Posterior vena cava (tissue), 2 donors: ENCODE measurements at regions not wholly inside any gene's neighbourhood (a gene's known extent, or its start where the extent isn't known, plus 50 kb on each side); places are given as distances from the start of the nearest gene placed in this dataset.
"Not testable (repeated sequence)": the region's sequence is repeated elsewhere in the genome, so short reads cannot be mapped to it uniquely, and the experiment has no call there.

Experiments
- DNase-seq: peaks from one replicate; pipeline ENCODE4 v3.0.0-alpha.2; 2020; ENCODE audit warnings: low spot score
- intact Hi-C, 2 donors: fragments of 100-400 bp; cut with DNase I; formaldehyde crosslinking; loops; one replicate each; pipeline versions ENCODE4 v1.14.1 to v1.14.2; 2022 to 2023
- donor health status: DM: yes; HTN: yes; CAD: no.
- donor health status: DM: yes; HTN: yes; CAD: no.

- intact Hi-C loops, result no loop called here
- no peak for DNase-seq
Measured at GRCh38 chr17:63275971-63276745, 169.9 kb downstream of the CYB561 start.

- no peak for DNase-seq
- intact Hi-C loops, result no loop called here
Measured at GRCh38 chr17:63276821-63277220, 169.3 kb downstream of the CYB561 start.

DNA sequence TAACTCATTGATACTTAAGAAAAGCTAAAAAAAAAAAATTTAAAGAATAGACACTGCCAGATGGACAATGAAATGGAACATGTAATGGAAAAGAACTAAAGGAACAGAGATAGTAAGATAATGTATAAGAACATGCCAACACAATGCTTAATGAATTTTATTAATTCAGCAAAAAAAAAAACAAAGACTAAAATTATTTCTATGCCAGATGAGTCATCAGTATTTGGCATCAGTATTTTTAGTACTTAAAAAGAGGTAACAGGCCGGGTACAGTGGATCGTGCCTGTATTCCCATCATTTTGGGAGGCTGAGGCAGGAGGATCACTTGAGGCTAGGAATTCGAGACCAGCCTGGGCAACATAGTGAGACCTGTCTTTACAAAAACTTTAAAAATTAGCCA, 168.5 kb downstream of the CYB561 start:
- intact Hi-C loops, result no loop called here

DNA sequence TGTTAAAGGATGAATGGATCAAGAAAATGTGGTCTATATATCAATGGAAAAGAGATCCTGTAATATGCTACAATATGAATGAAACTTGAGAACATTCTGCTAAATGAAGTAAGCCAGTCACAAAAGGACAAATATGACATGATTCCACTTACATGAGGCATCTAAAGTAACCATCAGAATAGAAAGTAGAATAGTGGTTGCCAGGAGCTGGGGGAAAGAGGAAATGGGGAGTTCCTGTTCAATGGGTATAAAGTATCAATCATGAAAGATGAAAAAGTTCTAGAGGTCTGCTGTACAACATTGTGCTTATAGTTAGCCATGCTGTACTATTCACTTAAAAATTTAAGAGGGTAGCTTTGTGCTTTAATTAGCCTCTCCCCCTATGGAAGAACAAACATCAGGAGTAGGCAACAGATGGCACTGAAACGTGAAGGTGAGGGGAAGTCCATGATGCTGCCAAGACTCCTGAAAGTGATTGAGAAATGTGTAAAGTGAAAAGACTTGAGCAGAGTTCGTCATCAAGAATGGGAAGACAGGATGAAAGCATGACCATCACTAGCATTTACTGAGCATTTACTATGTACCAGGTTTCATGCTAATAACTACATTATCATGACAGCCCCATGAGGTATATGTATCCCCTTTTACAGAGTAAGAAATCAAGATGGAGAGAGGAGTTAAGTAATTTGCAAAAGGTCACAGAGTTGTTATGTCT, 167.2 kb downstream of the CYB561 start:
- intact Hi-C loops, result no loop called here

More for the DNA sequence above, 168.5 kb downstream of the CYB561 start:
- DNase-seq, result no peak

DNA sequence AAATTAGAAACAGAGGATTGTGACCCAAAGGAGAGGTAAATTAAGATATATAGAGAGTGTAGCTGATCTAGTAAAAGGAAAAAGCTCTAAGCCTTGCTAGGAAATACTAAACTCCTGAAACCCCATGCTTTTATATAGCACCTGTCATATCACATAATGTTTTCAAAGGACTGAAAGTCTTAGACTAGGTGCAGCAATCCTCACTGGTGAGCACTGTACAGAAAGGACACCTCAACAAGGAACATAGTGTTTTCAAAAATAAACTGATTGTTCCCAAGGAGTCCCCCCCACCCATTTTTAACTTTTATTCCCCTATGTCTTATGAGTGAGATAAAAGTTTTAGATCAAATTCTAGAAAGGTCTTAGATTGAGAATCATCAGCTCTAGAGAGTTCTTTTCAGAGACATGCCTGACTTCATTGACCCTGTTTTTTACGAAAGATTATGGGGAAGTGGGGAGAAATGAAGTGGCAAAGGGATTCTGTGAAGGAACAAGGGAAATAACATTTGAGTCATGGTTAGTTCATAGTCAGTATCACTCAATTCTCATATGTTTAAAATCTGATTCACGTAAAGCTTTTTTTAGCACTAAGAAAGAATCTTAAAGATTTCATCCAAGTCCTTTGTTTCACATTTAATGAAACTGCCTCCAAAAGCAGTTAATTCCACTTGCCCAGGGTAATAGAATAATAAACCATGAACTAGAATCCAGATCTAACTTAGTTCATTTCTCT, 166.4 kb downstream of the CYB561 start:
- no peak for DNase-seq
- intact Hi-C loops, result no loop called here

More for the DNA sequence above, 167.2 kb downstream of the CYB561 start:
- DNase-seq, result no peak

GRCh38 chr17:63282455-63282854, 163.7 kb downstream of the CYB561 start:
- intact Hi-C loops, result no loop called here
- no peak for DNase-seq

- no peak for DNase-seq
- intact Hi-C loops, result no loop called here
Measured at GRCh38 chr17:63285551-63285950, 160.6 kb downstream of the CYB561 start.

DNA sequence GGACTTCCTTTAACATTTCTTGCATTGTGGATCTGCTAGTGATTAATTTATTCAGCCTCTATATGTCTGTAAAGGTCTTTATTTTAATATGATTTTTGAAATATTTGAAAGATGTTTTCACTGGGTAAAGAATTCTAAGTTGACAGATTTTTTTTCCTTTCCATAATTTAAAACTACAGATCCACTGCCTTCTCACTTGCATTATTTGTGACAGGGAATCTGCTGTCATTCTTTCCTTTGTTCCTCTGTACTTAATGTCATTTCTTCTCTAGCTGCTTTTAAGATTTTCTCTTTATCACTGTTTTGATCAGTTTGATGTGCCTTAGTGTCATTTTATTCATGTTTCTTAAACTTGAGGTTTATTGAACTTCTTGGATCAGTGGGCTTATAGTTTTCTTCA, 159.9 kb downstream of the CYB561 start:
- no peak for DNase-seq
- intact Hi-C loops, result no loop called here

- DNase-seq, intact Hi-C loops: not testable (repeated sequence)
Measured at GRCh38 chr17:63287006-63287405, 159.1 kb downstream of the CYB561 start.

GRCh38 chr17:63289931-63290330, 156.2 kb downstream of the CYB561 start:
- DNase-seq, result no peak
- intact Hi-C loops, result no loop called here

DNA sequence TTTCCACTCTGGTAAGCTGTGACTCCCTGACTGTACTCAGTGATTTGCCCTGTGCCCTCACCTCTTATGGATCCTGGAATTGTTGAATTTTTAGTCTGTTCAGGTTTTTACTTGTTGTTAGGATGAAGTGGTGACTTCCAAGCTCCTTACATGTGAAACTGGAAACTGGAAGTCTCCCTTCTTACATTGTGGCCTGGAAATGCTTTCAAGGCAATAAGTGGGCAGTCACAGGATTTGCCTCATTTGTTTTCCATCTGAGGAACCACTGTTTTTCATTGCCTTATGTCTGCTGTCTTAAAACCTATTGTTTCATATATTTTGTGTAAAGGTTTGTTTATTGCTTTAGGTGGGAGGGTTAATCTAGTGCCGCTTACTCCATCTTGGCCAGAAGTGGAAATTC, 155.8 kb downstream of the CYB561 start:
- no peak for DNase-seq
- intact Hi-C loops, result no loop called here

DNA sequence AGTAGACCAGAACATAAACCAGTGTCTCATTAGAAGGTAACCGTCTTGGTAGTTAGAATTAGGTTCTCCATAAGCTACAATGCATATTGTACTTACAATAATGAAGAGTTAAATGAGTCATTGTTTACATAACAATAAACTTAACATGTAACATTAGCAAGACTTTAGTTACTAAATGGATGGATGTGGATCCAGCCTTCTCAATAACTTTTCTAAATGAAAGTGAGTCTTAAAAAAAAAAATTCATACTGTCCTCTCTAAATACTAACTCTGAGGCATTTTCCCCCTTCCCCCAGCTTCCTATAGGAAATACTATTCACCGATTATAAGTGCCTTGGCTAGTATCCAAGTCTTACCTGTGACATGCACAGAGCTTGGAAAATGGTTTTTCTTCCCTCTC, 155.3 kb downstream of the CYB561 start:
- DNase-seq, result no peak
- intact Hi-C loops, result no loop called here

- intact Hi-C loops, result no loop called here
- no peak for DNase-seq
Measured at GRCh38 chr17:63291258-63291657, 154.8 kb downstream of the CYB561 start.

DNA sequence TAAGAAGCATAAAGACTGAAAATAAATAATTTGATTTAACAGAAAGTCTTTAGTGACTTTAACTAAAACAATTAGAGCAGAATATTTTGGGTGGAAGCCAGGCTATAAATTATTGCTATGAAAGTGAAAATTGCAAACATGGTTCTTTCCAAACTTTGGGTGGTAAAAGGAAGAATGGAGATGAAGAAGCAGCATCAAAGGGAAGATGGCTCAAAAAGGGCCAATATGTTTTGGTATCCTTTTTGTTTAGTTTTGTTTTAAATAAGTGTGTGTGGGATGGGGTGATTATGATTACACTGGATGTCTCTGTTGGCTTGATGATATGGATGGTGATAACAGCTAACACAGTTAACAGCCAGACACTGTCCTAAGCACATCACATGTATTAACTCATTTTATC, 153.7 kb downstream of the CYB561 start:
- intact Hi-C loops, result no loop called here

DNA sequence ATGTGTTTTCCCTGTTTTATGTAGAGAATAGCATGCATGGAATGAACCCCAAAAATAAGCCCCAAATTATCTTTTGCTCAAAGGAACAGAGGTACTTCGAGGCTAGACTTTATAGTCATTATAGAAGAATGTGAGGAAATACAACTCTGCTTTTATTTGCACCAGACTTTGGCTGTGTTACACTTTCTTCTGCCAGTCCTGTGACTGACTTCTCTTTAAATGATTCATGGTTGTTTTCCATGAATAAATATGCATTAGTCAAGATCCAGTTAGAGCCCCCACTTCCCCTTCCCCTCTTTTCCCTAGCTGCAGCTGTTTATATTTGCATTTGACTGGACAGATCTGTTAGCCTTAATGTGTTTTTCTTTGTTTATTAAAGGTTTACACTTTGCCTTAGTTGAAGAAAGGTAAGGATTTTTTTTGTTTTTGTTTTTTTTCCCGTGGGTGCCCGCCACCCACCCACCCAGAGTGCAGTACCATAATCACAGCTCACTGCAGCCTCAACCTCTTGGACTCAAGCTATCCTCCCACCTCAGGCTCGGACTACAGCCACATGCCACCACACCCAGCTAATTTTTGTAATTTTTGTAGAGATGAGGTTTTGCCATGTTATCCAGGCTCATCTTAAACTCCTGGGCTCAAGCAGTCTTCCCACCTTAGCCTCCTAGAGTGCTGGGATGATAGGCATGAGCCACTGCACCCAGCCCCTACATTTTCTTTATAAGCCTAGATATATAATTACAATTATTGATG, 152.6 kb downstream of the CYB561 start:
- no peak for DNase-seq
- intact Hi-C loops, result no loop called here

More for the DNA sequence above, 153.7 kb downstream of the CYB561 start:
- DNase-seq, result no peak

- intact Hi-C loops, result no loop called here
Measured at GRCh38 chr17:63294776-63295175, 151.3 kb downstream of the CYB561 start.

DNA sequence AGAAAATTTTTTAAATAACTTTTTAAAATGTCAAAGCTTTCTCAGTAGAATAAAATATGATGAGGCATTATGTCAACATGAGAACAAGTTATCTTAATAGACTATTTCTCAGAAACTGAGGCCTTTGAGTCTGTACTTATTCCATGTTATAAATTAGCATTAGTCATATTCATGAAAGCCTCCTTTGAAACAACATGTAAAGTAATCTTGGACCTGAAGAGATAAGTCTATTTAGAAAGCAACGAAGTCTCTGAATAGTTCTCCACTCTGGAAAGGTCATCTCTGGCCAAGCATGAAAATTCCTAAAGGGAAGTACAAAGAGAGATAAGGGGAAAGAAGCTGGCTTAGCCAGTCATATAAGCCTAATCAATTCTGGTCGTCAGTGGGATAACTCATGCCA, 150.8 kb downstream of the CYB561 start:
- no peak for DNase-seq
- intact Hi-C loops, result no loop called here

More at GRCh38 chr17:63294776-63295175, 151.3 kb downstream of the CYB561 start:
- DNase-seq, result no peak

DNA sequence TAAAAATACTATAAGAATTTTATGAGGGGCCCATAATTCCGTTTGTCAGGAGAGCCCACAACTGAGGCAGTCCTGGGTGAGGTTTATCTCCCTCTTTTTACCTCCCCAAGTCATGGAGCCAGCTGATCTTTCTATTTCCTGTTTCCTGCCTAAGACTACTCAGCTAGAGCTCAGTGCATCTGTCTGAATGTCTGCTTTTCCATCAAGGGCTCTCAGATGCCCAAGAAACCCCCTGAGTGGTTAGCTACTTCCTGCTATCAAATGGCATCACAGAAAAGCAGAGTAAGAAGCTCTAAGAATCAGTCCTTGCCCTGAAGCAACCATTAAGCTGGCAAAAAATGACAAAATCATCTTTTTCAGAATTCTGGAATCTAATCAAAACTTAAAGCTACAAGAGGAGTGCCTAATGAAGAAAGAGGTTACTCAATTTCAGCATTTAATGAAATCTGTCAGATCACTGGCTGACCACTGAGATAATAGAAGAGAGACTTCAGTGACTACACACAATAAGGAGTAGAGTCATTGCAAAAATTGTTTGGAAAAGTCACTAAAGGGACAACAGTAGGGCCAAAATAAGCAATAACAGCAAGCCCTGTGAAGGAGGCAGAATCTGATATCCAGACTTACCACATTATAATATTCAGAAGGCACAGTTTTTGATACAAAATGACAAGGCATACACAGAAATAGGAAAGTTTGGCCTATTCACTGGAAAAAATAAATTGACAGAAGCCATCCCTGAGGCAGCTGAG, 150.1 kb downstream of the CYB561 start:
- DNase-seq, result no peak
- intact Hi-C loops, result no loop called here

GRCh38 chr17:63298916-63299315, 147.2 kb downstream of the CYB561 start:
- intact Hi-C loops, DNase-seq: not testable (repeated sequence)
